22Rv1 (cell line): ENCODE measurements at regions not wholly inside any gene's neighbourhood (a gene's known extent, or its start where the extent isn't known, plus 50 kb on each side); places are given as distances from the start of the nearest gene placed in this dataset.

Source experiments
- H3K27ac ChIP-seq: fragments of 450-650 bp; 2 replicates; pipeline ENCODE4 v1.5.1; 2017
- CTCF ChIP-seq: fragments of 450-650 bp; IDR thresholded peaks from 2 replicates; pipeline ENCODE4 v1.5.1; 2017; ENCODE audit warnings: mild to moderate bottlenecking
- ZFX ChIP-seq: fragments of 450-650 bp; IDR thresholded peaks from 2 replicates; pipeline ENCODE4 v1.6.1; 2017; ENCODE audit warnings: antibody characterized with exemption, borderline replicate concordance

GRCh38 chr14:61218767-61219166, 62.4 kb downstream of the TMEM30B start:
- no peak overlapping the region for H3K27ac ChIP-seq
- TF ChIP-seq ZFX = no peak
- no peak for TF ChIP-seq CTCF

- TF ChIP-seq ZFX = no peak
- no peak overlapping the region for H3K27ac ChIP-seq
These were observed 63.0 kb downstream of the TMEM30B start for GRCh38 chr14:61218157-61218556.

GRCh38 chr14:61217516-61217915, 63.6 kb downstream of the TMEM30B start:
- no peak overlapping the region for H3K27ac ChIP-seq
- TF ChIP-seq CTCF = no peak
- no peak for TF ChIP-seq ZFX

GRCh38 chr14:61215222-61216020, 65.7 kb downstream of the TMEM30B start:
- no peak for TF ChIP-seq CTCF
- H3K27ac ChIP-seq = no peak overlapping the region

- TF ChIP-seq ZFX (no peak), CTCF (no peak)
- H3K27ac ChIP-seq = no peak overlapping the region
These were observed 67.2 kb downstream of the TMEM30B start for GRCh38 chr14:61213920-61214319.

- TF ChIP-seq ZFX (no peak), CTCF (no peak)
- no peak overlapping the region for H3K27ac ChIP-seq
These were observed 67.9 kb downstream of the TMEM30B start for GRCh38 chr14:61213191-61213621.

GRCh38 chr14:61212546-61212945, 68.6 kb downstream of the TMEM30B start:
- H3K27ac ChIP-seq = no peak overlapping the region
- TF ChIP-seq ZFX (no peak), CTCF (no peak)
